ENCODE measurements at regions not wholly inside any gene's neighbourhood (a gene's known extent, or its start where the extent isn't known, plus 50 kb on each side); places are given as distances from the start of the nearest gene placed in this dataset.

DNA sequence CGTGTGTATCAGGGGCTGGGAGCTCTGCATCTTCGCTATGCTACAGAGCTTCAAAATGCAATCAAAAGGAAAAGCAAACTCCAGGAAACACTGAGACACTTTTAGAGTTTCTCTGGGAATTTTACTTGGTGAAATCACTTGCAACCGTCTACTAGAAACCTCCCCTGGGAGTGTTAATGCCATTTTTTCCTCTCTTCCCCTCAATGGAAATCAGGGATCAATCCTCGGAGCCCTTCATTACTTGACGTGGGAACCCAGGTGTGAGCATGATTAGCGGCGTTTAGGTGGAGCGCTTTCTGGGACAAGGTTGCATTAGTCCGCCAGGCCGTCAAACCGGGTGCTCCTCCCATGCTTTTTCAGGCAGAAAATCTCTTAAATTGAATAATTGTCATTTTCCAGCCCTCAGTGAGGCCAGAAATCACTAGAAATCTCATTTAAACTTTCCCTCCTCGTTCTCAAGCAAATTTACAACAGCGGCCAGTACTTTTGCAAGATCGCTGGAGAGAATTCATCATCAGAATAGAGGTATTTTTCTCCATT is 191.3 kb downstream of the IRX1 start:
- Mint-ChIP-seq H3K4me3 (no peak overlapping the region), H3K36me3 (ENCODE audit: low read depth) (no peaks in the 10 kb centered on the region), H3K27me3 (ENCODE audit: insufficient read depth) (peaks cover 5% of the 10 kb centered on the region), H3K27ac (no peak overlapping the region), H3K4me1 (peaks cover 12% of the 10 kb centered on the region), H3K9me3 (no peaks in the 10 kb centered on the region)
- WGBS, 2 experiments (ENCODE audit: insufficient coverage in 1 of 2, insufficient read length in 1 of 2) = 75 to 77% methylated on average over 13 to 14 of the region's 14 CpGs
- H3K27me3 ChIP-seq (ENCODE audit: control insufficient read depth, insufficient read depth, low read length, poor library complexity, severe bottlenecking) = no peaks in the 10 kb centered on the region
- TF ChIP-seq, protein P1, sequence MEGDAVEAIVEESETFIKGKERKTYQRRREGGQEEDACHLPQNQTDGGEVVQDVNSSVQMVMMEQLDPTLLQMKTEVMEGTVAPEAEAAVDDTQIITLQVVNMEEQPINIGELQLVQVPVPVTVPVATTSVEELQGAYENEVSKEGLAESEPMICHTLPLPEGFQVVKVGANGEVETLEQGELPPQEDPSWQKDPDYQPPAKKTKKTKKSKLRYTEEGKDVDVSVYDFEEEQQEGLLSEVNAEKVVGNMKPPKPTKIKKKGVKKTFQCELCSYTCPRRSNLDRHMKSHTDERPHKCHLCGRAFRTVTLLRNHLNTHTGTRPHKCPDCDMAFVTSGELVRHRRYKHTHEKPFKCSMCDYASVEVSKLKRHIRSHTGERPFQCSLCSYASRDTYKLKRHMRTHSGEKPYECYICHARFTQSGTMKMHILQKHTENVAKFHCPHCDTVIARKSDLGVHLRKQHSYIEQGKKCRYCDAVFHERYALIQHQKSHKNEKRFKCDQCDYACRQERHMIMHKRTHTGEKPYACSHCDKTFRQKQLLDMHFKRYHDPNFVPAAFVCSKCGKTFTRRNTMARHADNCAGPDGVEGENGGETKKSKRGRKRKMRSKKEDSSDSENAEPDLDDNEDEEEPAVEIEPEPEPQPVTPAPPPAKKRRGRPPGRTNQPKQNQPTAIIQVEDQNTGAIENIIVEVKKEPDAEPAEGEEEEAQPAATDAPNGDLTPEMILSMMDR (conservative IDR thresholded peaks at IDR 0.05) = no peak
- no peaks in the 10 kb centered on the region for H3K4me1 ChIP-seq (ENCODE audit: control insufficient read depth, insufficient read depth, low read length)
- no peaks in the 10 kb centered on the region for H3K9me3 ChIP-seq (ENCODE audit: control insufficient read depth, low read length)
- H3K9ac ChIP-seq (ENCODE audit: extremely low read depth, low read length, poor library complexity, severe bottlenecking) = no peak overlapping the region
- DNase-seq = peak; percentile 49
- H3K36me3 ChIP-seq (ENCODE audit: control insufficient read depth, insufficient read depth, low read length) = no peaks in the 10 kb centered on the region
- no peak overlapping the region for H3K27ac ChIP-seq (ENCODE audit: low read depth, low read length)
- no peak overlapping the region for H3K4me3 ChIP-seq (ENCODE audit: low read length)

DNA sequence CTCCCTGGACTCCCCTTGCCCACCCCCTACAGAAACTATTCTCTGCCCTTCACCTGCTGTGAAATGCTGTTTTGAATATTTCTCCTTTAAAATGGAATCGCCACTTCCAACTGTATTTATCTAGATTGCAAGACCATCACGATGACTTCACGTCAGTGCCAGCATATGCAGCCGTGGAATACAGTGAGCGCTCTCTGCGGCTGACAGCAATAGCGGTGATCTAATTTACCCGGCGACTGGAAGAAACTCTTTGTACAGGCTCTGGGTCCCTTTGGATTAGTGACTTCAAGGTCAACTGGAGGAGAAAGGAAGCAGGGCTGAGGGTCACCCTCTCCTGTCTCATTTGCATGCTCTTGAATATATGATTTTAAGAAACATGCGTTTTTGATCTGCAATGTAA is 192.0 kb downstream of the IRX1 start:
- H3K9me3 ChIP-seq (ENCODE audit: control insufficient read depth, low read length) = no peaks in the 10 kb centered on the region
- Mint-ChIP-seq H3K27me3 (ENCODE audit: insufficient read depth) (peaks cover 5% of the 10 kb centered on the region), H3K9me3 (no peaks in the 10 kb centered on the region), H3K4me3 (peak overlapping the region; percentile 24), H3K27ac (no peak overlapping the region), H3K4me1 (peaks cover 15% of the 10 kb centered on the region), H3K36me3 (ENCODE audit: low read depth) (no peaks in the 10 kb centered on the region)
- no peaks in the 10 kb centered on the region for H3K4me1 ChIP-seq (ENCODE audit: control insufficient read depth, insufficient read depth, low read length)
- H3K9ac ChIP-seq (ENCODE audit: extremely low read depth, low read length, poor library complexity, severe bottlenecking) = no peak overlapping the region
- H3K4me3 ChIP-seq (ENCODE audit: low read length) = no peak overlapping the region
- DNase-seq = peak; percentile 58
- TF ChIP-seq, protein P1 (conservative IDR thresholded peaks at IDR 0.05) = no peak
- no peaks in the 10 kb centered on the region for H3K27me3 ChIP-seq (ENCODE audit: control insufficient read depth, insufficient read depth, low read length, poor library complexity, severe bottlenecking)
- H3K27ac ChIP-seq (ENCODE audit: low read depth, low read length) = no peak overlapping the region
- 49 to 54% methylated on average over 7 to 10 of the region's 10 CpGs for WGBS, 2 experiments (ENCODE audit: insufficient coverage in 1 of 2, insufficient read length in 1 of 2)
- H3K36me3 ChIP-seq (ENCODE audit: control insufficient read depth, insufficient read depth, low read length) = no peaks in the 10 kb centered on the region

- 70 to 92% methylated on average over 5 to 14 of the region's 14 CpGs for whole genome bisulfite sequencing, 2 experiments (ENCODE audit: insufficient coverage in 1 of 2, insufficient read length in 1 of 2)
- H3K4me3 ChIP-seq (ENCODE audit: low read length) = no peak overlapping the region
- Mint-ChIP-seq H3K27me3 (ENCODE audit: insufficient read depth) (peaks cover 5% of the 10 kb centered on the region), H3K4me3 (no peak overlapping the region), H3K27ac (no peak overlapping the region), H3K36me3 (ENCODE audit: low read depth) (no peaks in the 10 kb centered on the region), H3K9me3 (peaks cover 7% of the 10 kb centered on the region), H3K4me1 (peaks cover 16% of the 10 kb centered on the region)
- TF ChIP-seq, protein P1 (conservative IDR thresholded peaks at IDR 0.05) = no peak
- H3K9me3 ChIP-seq (ENCODE audit: control insufficient read depth, low read length) = no peaks in the 10 kb centered on the region
- no peaks in the 10 kb centered on the region for H3K27me3 ChIP-seq (ENCODE audit: control insufficient read depth, insufficient read depth, low read length, poor library complexity, severe bottlenecking)
- no peak overlapping the region for H3K27ac ChIP-seq (ENCODE audit: low read depth, low read length)
- DNase-seq = peak; percentile 76
- no peaks in the 10 kb centered on the region for H3K4me1 ChIP-seq (ENCODE audit: control insufficient read depth, insufficient read depth, low read length)
- H3K9ac ChIP-seq (ENCODE audit: extremely low read depth, low read length, poor library complexity, severe bottlenecking) = no peak overlapping the region
- no peaks in the 10 kb centered on the region for H3K36me3 ChIP-seq (ENCODE audit: control insufficient read depth, insufficient read depth, low read length)
Observed at GRCh38 chr5:3789519-3790193, 194.0 kb downstream of the IRX1 start.

Measured in endodermal cell (in vitro differentiated cells).